Superior temporal gyrus (tissue), 1 donor: ENCODE measurements at regions not wholly inside any gene's neighbourhood (a gene's known extent, or its start where the extent isn't known, plus 50 kb on each side); places are given as distances from the start of the nearest gene placed in this dataset.

ENCODE experiments used
- DNase-seq: peaks from one replicate; pipeline ENCODE4 v3.0.0-alpha.2; 2016; ENCODE audit errors: extremely low spot score

DNA sequence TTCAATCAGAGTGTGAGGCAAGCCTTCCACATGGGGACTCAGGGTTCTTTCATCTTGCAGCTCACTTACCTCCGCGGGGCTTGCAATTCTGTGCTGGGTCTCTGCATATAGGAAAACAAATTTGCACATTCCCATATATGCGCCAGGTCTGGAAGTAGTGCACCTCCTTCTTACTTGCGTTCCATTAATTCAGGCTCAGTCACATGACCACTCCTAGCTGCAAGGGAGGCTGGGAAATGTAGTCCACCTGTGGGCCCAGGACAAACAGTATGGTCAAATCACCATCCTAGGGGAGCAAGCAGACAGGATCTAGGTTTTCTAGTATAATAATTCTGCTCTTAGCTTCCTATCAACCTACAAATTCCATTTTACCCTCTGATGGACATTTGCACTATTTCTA is 160.4 kb downstream of the AACS start:
- DNase-seq = no peak

DNA sequence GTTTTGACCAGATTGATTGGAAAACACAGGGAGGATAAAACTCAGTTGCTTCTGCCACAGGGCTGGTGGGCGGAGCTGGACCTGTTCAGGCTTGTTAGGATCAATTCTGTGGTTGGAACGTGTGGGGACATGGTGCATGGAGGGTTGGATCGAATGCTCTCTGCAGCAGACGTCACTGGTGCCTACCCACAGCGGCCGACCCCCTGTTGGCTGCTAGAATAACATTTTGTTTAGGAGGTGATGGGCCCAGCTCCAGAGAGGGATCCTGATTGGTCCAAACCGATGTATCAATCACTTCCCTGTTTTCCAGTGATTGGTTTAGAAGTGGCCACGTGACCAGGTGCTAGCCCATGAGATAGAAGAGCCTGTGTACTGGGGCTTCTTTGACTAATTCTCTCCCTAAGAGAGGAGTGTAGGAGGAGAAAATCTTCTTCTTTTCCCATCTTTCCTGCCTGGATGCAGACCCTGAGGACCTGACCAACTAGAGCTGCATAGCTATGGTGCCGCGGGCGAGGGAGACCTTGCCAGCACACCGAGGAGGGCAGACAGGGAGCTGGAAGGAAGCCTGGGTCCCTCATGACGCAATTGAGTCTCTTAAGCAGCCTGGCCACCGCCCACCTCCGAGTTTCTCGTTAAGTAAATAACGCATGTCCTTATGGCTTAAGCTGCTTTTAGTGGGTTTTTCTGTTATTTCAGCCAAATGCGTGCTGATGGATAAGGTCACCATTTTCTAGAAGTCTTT is 163.5 kb downstream of the AACS start:
- peak; percentile 58 for DNase-seq

DNA sequence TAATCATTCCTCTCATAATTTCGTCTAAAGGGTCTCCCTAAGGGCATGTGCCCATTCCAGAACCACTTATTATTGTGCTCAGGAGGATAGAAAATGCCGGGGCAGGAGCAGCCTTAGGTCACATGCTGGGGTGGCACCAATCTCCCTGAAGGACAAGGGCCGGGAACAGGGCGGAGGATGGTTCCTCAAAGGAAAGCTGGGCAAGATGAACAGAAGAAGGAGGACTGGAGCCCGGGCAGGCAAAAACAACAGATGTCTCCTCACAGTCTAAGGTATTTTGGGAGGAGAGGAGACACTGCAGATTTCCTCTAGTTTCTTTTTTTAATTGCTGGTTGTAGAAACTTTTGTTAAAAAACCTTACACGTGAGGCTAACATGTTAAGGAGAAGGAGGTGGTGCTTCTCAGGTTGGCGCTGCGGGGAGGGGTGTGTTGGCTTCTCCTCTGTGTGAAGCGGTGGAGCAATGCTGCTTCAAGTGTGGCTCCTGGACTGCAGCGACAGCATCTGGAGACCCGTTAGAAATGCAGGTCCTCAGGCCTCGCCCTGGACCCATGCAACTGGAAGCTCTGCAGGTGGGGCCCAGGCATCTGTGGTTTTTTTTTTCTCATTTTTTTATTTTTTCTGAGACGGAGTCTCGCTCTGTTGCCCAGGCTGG is 164.8 kb downstream of the AACS start:
- DNase-seq = peak; percentile 44

DNA sequence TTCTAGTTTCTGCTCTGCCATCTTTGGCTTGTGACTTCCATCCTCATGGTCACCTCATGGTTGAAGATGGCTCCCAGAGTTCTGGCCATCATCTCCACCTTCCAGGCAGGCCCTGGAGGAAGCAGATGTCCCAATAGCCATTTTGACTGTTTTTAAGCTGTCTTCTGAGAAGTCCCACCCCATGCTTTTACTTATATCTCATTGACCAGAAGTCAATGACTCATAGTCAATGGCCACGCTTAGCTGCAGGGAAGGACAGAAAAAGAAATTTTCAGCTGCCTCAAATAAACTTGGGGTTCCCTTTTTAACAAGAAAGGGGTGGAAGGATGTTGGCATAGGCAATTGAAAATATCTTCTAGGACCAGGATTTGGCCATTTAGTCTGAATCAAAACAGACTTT is 168.1 kb downstream of the AACS start:
- DNase-seq = no peak

DNA sequence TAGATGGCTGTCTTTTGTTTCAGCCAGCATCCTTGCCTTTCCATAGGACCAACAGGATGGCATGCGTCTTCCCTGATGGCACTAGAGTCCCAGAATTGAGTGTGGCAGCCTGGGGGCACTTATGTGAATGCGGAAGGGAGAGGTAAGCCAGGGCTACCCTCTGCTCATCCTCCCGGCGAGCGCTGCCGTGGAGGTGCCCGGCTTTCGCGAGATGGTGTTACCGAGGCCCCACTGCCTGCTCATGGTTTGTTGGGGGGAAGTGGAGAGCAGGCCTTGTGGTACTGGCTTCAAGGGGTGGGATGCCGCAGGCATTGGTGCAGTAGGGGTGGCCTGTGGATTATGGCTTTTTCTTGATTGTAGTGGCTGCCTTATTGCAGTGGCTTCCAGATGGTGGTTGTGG is 174.3 kb downstream of the AACS start:
- no peak for DNase-seq

DNA sequence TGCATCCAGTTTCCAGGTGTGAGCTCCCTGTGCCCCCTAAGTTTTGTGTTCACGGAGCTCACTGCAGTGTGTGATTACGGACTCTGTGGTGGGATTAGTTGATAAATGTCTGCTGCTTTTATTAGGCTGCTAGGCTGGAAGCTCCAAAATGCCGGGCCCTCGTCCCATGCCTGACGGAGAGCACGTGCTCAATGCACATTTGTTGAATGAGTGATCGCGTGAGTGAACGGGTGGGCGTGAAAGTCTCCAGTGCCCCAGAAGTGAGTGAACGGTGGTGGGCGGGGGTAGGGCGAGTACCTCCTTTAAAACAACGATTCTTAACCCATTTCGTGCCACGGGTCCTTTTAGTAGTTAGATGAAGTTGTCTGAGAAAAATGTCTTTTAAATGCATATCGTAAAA is 175.5 kb downstream of the AACS start:
- no peak for DNase-seq

DNA sequence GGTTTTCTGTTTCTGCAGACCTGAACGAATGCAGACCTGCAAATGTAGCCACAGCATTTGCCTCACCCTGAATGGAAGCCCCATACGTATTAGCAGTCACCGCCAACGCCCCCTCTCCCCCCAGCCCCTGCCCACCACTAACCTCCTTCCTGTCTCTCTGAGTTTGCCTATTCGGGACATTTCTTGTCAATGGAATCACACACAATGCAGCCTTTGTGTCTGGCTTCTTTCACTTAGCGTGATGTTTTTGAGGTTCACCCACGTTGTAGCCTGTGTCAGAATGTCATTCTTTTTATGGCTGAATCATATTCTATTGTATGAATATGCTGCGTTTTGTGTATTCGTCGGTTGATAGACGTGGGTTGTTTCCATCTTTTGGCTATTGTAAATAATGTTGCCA is 178.6 kb downstream of the AACS start:
- DNase-seq = no peak

DNA sequence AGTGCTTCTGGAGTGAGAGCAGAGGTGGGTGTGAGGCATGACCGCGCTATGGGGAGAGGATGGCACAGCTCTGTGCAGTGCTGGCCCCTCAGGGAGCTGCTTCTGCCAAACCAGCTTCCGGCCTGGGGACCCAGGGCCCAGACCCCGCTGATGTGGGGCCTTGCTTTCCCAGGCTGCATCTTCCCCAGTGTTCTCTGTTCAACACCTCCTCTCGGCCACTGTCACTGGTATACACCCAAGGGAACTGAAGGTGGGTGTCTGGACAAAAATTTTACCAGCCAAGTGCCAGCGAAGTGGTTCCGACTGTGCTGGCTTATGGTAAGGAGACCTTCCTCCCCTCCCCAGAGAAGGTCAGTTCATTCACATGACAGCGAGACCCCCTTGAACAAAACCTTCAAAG is 179.1 kb downstream of the AACS start:
- DNase-seq = no peak

DNA sequence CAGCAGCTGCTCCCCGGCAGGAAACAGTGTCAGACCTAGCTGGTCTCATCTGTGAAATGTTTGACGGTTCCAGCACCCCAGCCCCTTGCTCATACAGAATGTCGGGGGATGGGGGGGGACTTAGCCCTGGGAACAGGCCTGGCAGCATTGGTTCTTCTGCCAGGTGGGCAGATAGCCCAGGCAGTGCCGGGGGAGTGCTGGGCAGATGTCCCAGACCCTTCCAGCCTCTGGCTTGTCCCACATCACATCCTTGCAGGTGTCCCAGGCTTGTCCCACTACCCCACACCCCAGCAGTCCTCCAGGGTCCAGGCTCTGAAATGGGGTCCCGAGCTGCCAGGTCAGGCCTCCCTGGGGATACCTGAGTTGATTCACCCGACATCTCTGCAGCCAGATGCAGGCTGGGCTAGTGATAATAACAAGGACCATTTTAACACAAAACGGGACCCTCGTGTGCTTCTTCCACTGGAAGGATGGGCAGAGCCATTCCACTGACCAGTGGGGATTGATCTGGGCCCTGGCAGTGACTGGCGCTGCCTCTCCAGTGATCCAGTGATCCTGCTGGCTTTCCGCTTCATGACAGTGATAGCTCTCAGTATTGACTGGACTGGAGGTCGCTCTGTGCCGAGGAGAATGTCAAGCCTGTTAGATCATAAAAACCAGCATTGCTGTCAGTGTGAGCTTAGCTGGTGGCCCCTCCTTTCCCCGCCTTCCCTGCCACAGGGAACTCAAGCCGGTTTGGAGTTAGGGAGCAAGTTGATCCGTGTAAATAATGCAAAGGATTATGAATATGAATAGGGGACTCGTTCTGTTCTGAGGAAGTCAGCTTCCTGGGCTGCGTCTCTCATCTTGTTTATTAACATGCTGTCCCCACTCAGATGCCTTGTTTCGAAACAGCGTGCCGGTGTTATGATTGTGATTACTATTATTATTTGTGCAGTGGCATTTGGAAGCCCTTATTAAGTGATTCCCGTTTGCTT is 180.6 kb downstream of the AACS start:
- peak; percentile 49 for DNase-seq

DNA sequence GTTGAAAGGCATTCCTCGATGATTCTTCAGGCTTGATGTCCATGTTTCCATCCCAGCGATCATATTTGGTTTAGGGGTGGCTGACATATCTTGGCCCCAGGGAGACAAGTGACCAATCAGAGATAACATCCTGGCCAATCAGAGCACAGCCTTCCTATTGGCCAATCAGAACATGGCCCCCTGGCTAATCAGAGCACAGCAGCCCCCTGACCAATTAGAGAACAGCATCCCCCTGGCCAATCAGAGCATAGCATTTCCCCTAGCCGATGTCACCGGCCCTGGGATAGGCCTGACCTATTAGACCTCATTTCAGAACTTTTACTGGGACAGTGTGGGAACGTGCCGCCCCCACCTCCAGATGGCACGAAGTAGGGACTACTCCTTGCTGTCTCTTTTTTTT is 182.2 kb downstream of the AACS start:
- DNase-seq = no peak

DNA sequence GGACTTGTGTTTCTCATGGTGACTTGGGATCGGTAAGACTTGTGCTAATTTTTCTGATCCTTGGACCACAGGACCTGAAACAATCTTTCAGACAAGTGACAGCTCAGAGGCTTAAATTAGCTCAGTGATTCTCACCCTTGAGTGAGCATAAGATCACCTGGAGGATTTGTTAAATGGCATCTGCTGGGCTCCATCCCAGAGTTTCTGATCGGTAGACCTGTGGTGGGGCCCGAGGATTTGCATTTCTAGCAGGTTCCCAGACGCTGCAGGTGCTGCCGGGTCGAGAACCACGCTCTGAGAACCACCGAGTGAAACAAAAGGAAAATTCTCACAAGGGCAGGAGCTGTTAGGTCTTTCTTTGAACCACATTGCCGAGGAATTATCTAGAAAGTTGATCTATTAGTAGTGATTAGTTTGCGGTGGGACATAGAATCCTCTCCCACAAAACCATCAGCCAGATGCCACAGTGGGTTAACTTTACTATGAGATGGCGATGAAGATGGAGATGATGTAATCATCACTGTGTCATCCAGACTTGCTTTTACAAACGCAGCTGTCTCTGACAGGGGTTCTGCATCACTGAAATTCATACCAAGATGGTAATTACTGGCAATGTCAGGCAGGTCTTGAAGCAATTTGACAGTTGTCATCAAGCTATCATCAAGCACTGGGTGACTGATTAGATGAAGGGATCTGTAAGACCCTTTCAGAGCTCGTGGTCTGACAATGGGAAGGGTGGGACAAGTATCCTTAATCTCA is 184.0 kb downstream of the AACS start:
- DNase-seq = no peak

DNA sequence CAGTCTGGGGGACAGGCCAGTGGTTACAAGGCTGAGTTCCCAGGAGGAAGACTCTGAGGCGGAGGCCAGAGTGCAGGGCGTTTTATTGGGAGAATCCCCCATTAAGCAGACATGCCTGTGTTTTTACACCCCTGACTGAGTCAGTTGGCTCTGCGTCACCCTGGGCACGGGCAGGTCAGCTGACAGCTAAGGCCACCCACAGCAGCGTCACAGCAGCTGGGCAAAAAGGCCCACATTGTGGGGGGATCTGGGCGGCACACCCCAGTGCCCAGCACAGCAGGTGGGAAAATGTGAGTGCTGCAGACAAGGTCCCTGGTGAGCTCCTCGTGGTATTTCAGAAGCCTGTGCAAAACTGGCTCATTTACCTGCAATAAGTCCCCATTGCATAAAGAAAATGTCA is 184.7 kb downstream of the AACS start:
- DNase-seq = no peak

DNA sequence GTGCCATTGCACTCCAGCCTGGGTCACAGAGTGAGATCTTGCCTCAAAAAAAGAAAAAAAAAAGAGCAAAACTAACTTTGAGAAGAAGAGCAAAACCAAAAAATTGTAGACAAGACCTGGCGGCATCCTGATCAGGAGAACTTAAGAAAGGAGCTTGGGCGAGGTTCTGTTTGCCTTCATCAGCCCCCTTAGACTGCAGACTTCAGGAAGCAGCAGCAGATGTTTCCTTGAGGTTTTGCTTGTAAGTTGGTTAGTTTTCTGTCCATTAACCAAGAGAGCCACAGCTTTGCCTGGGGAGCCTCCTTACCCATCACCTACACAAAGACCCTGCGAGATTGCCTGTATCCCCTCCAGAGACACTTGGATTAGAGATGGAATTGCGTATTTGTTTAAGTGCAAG is 189.0 kb downstream of the AACS start:
- no peak for DNase-seq

DNA sequence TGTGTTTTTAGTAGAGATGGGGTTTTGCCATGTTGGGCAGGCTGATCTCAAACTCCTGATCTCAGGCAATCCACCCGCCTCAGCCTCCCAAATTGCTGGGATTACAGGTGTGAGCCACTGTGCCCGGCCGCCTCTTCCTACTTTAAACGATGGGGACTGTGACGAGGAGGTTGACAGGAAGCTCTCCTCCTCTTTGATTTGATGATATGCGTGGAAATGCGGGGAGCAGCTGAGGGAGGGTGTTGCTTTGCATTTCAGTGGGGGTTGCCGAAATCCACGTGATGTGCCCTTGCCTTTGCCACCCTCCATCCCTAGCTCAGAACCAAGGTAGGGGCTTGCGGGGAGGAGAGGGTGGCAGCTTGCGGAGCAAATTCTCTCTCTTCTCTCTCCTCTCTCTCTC is 189.6 kb downstream of the AACS start:
- DNase-seq = no peak

DNA sequence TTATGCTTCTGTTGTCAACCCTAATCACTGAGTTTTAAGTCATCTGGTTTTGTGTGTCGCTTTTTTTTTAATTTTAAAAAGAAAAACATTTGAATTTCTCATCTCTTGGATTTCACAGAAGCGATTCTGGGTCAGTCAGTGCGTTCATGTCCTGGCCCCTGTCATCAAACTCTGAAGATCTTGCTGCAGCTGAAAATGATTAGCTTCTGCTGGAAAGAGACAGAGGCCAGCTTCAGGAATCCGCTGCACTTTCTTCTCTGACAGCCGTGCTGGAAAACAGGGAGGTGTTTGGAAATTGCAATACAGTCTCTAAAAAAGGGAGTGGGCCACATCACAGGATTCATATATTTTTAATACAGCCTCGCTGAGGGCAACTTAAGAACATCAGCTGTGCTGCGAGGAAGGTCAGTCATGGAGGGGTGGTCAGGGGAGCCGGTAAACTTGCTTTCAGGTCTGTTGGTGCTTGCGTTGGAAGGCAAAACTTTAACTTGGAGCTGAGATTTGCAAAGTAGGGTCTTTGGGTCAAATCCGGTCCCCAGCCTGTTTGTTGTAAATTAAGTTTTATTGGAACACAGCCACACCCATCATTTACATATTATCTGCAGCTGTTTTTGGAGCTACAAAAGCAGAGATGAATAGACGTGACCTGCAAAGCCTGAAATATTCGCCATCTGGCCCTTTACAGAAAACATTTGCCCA is 190.8 kb downstream of the AACS start:
- no peak for DNase-seq

DNA sequence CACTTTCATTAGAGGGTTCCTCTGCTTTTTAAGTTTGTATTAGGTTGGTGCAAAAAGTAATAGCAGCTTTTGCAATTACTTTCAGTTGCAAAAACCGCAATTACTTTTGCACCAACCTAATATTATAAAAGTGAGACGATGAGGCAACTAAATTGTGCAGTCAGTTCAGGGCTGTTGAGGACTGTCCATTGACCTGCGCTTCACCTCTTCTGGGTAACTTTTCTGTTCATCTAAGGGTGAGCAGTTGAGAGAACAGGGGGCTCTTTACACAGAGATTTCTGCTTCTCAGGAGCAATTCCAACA is 191.3 kb downstream of the AACS start:
- DNase-seq = no peak

DNA sequence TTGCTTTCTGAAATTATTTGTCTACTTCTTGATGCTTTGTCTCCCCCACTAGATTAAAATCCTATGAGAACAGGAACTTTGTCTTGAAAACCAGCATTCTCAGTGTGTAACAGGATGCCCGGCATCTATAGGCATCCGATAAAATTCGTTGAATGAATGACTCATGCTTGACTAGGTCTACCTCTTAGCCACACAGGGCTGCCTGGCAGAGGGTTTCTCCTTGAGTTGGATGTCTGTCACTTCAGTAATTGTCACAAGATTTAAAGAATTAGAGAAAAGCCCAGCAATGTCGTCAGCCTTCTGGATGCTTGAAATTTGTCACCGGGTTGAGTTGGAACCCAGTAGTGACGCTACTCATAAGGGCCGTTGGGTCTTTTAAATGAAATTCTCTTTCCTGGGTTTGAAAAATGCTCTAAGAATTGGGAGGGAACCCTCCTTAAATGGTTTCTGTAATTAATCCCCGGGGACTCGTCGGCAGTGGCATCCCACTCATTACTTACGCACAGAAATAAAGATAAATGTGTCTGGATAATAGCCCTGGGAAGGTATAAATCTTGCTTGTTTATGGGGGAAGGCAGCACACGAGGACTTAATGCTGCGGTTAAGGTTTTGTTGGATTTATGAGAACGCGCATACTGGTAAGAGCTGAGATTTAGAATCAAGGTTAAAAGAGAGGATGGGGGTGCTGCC is 194.1 kb downstream of the AACS start:
- DNase-seq = no peak

DNA sequence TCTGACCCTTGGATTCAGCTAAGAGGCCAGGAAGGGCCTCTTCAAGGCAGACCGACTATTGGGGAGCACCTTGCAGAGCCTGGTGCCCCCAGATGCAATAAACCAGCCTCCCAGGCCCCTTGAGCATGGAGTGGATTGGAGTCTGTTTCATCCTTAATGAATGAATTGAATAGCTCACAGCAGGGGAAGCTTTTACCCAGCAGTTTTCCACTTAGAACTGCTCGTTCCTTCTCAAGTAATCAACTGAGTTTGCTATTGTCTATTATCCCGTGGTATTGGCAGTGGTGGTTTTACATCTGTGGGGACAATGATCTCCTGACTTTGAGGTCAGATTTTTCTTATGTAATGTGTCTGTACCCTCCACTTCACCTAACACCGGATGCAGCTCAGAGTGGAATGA is 197.6 kb downstream of the AACS start:
- DNase-seq = no peak

DNA sequence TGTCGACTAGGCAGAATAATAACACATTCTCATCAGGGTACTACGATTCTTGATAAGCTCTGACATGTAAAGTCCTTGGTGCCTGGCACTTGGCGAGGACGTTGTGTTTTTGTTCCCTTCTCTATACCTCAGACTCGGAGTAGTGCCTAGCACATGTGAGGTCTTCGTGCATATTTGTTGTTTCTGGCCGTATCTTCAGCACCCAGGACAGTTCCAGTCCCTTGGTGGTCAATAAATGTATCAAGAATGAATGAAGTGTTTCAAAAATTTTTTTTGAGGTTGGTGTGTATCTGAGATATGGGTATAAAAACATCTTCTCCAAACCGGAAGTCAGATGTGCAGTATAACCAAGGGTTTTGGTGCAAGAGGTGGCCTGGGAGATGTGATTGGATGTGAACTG is 198.2 kb downstream of the AACS start:
- no peak for DNase-seq

DNA sequence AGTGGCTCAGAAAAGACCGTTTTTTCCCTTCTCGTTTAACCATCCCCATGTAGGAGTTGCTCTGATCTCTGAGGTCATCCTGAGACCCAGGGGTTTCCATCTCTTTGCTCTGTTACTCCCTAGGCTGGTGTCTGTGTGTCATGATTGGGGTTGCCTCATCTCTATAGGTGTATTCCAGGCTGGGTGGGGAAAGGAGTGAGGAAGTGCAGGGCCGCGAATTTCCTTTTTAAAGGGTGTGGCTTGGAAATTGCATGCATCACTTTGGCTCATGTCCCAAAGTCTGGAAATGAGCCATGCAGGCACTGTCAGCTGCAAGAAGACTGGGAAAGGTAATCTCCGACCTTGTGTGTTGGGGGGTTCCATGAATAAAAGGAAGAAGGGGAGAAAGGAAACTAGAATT is 201.9 kb downstream of the AACS start:
- no peak for DNase-seq

DNA sequence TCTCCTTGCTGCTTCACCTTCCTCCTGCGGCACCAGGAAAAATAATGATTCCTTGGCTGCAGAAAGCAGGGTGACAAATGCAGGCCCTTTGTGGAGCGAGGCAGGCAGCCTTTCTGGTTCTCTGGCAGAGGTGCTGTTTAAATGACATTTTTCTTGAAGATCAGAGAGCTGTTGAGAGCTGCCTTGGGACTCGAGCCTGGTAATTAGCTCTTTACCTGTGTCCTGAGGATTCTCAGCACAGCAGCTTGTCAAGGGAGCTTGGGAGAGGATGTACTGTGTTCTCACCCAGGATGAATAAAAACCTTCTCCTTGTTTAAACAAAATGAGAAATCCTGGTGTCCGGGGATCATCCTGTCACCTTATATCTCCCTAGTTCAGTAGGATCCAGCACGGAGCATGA is 204.0 kb downstream of the AACS start:
- no peak for DNase-seq
